Activated CD4-positive, alpha-beta memory T cell treated with anti-CD3 and anti-CD28 coated beads, Interleukin-2, amount 10 ng/mL, durations not matched to agents 7 days and 5 days (primary cell): ENCODE measurements at regions not wholly inside any gene's neighbourhood (a gene's known extent, or its start where the extent isn't known, plus 50 kb on each side); places are given as distances from the start of the nearest gene placed in this dataset.
"Not testable (repeated sequence)": the region's sequence is repeated elsewhere in the genome, so short reads cannot be mapped to it uniquely, and the experiment has no call there.

Source experiments
- CTCF ChIA-PET: fragments of 350-600 bp; sonication (Branson Sonifier 250); formaldehyde crosslinking; loops from one replicate; lab custom pipeline; 2021; ENCODE audit warnings: antibody characterized with exemption, inconsistent platforms; lab: Charles Lee
- POLR2A ChIA-PET: fragments of 350-600 bp; sonication (Branson Sonifier 250); formaldehyde crosslinking; loops from one replicate; lab custom pipeline; 2021; ENCODE audit warnings: antibody characterized with exemption; lab: Charles Lee
- DNase-seq: peaks from one replicate; pipeline ENCODE4 v3.0.0-alpha.2; 2020
- H3K27ac Mint-ChIP-seq: one replicate; pipeline ENCODE4 v1.8.0; 2021; ENCODE audit warnings: mild to moderate bottlenecking, mixed read lengths
- H3K27me3 Mint-ChIP-seq: one replicate; pipeline ENCODE4 v1.8.0; 2021; ENCODE audit warnings: mixed read lengths
- H3K36me3 Mint-ChIP-seq: one replicate; pipeline ENCODE4 v1.8.0; 2021; ENCODE audit warnings: low read depth, mixed read lengths
- H3K4me1 Mint-ChIP-seq: one replicate; pipeline ENCODE4 v1.8.0; 2021; ENCODE audit warnings: mixed read lengths
- H3K4me3 Mint-ChIP-seq: one replicate; pipeline ENCODE4 v1.8.0; 2021; ENCODE audit warnings: mild to moderate bottlenecking, mixed read lengths
- H3K9me3 Mint-ChIP-seq: one replicate; pipeline ENCODE4 v1.8.0; 2021; ENCODE audit warnings: mixed read lengths

- peaks cover 8% of the 10 kb centered on the region for H3K4me1 Mint-ChIP-seq
- H3K27ac Mint-ChIP-seq = no peak overlapping the region
- H3K4me3 Mint-ChIP-seq = no peak overlapping the region
- ChIA-PET POLR2A (no interaction called here), CTCF (no interaction called here)
- no peak for DNase-seq
- H3K27me3 Mint-ChIP-seq = peaks cover 5% of the 10 kb centered on the region
- no peaks in the 10 kb centered on the region for H3K9me3 Mint-ChIP-seq
- H3K36me3 Mint-ChIP-seq = no peaks in the 10 kb centered on the region
These were observed 156.6 kb downstream of the UNC5CL start for GRCh38 chr6:40882323-40882997.

DNA sequence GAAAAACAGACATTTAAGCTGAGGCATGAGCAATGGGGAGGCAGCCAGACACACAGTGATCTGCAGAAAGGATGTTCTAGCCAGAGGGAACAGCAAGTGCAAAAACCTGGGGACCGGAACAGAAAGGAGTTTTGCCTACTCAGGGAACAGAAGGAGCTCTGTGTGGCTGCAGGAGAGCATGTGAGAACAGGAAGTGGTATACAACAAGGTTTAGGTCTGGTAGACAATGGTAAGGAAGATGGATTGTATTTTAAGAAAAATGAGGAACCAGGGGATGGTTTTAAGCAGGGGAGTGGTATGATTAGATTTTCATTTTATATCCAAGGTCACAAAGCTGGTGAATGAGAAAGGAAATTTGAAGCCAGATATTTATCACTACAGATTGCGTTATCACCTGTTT, 157.5 kb downstream of the UNC5CL start:
- Mint-ChIP-seq H3K9me3 (no peaks in the 10 kb centered on the region), H3K27me3 (peaks cover 8% of the 10 kb centered on the region), H3K4me1 (peaks cover 9% of the 10 kb centered on the region), H3K36me3 (no peaks in the 10 kb centered on the region), H3K4me3 (no peak overlapping the region), H3K27ac (no peak overlapping the region)
- no peak for DNase-seq
- POLR2A ChIA-PET = no interaction called here
- CTCF ChIA-PET = interaction anchor here (0.8 kb wide), 1 partner anchor 156 kb away, joined by 3 read pairs; no protein-coding TSS in a partner anchor

DNA sequence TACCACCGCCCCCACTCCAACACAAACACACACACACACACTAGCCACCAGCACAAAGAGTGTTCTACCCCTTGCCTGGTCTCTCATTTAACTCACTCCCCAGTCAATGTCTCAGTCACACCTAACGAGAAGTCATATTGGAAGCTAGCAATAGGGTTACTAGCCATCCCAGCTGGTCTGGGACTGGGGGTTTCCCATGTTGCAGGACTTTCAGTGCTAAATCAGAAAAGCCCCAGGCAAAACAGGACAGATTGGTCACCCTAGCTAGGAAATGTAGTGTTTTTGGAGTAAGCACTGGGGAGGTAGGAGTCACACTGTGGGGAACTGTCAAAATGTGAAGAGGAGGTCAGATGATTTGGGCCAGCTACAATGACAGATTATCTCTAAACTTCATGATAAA, 158.1 kb downstream of the UNC5CL start:
- ChIA-PET CTCF (interaction anchor here (0.8 kb wide), 1 partner anchor 156 kb away, joined by 3 read pairs; no protein-coding TSS in a partner anchor), POLR2A (no interaction called here)
- Mint-ChIP-seq H3K27me3 (peaks cover 10% of the 10 kb centered on the region), H3K27ac (no peak overlapping the region), H3K9me3 (no peaks in the 10 kb centered on the region), H3K36me3 (no peaks in the 10 kb centered on the region), H3K4me3 (no peak overlapping the region), H3K4me1 (peaks cover 9% of the 10 kb centered on the region)
- no peak for DNase-seq

- H3K27ac Mint-ChIP-seq = no peak overlapping the region
- peaks cover 9% of the 10 kb centered on the region for H3K4me1 Mint-ChIP-seq
- peaks cover 13% of the 10 kb centered on the region for H3K27me3 Mint-ChIP-seq
- POLR2A ChIA-PET = no interaction called here
- H3K9me3 Mint-ChIP-seq = no peaks in the 10 kb centered on the region
- H3K4me3 Mint-ChIP-seq = no peak overlapping the region
- no peaks in the 10 kb centered on the region for H3K36me3 Mint-ChIP-seq
- no peak for DNase-seq
- CTCF ChIA-PET = no interaction called here
These were observed 159.9 kb downstream of the UNC5CL start for GRCh38 chr6:40879169-40879568.

DNA sequence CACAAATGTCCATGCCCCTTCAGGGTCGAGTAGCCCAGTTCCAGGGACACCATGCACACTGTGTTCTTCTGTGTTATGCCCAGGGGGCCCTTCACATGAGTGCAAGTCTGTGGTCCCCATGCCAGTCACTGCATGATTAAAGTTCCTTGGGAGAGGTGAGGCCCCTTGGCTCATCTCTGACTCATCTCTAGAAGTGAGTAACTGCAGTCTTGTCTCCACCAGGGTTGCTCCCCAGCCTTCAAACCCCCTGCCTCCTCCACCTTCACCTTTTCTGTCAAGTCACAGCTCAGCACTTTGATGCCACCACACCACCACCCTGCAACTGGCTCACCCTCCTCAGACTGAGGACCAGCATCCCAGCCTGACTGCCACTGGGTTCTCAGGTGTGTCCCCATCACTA, 161.7 kb downstream of the UNC5CL start:
- Mint-ChIP-seq H3K4me1 (peaks cover 9% of the 10 kb centered on the region), H3K27me3 (peaks cover 20% of the 10 kb centered on the region), H3K27ac (no peak overlapping the region), H3K9me3 (no peaks in the 10 kb centered on the region), H3K4me3 (no peak overlapping the region), H3K36me3 (no peaks in the 10 kb centered on the region)
- peak; percentile 16 for DNase-seq
- POLR2A ChIA-PET = no interaction called here
- CTCF ChIA-PET = no interaction called here

- H3K27me3 Mint-ChIP-seq = peaks cover 19% of the 10 kb centered on the region
- H3K4me3 Mint-ChIP-seq = no peak overlapping the region
- CTCF ChIA-PET = no interaction called here
- no peak for DNase-seq
- no peaks in the 10 kb centered on the region for H3K9me3 Mint-ChIP-seq
- H3K4me1 Mint-ChIP-seq = peaks cover 6% of the 10 kb centered on the region
- no peaks in the 10 kb centered on the region for H3K36me3 Mint-ChIP-seq
- POLR2A ChIA-PET = no interaction called here
- H3K27ac Mint-ChIP-seq = no peak overlapping the region
These were observed 162.7 kb downstream of the UNC5CL start for GRCh38 chr6:40876336-40876735.

GRCh38 chr6:40874495-40874894, 164.5 kb downstream of the UNC5CL start:
- Mint-ChIP-seq H3K27me3 (peaks cover 18% of the 10 kb centered on the region), H3K4me1 (peaks cover 5% of the 10 kb centered on the region), H3K27ac (no peak overlapping the region), H3K9me3 (no peaks in the 10 kb centered on the region), H3K36me3 (no peaks in the 10 kb centered on the region), H3K4me3 (no peak overlapping the region)
- CTCF ChIA-PET = no interaction called here
- POLR2A ChIA-PET = no interaction called here
- DNase-seq = no peak

DNA sequence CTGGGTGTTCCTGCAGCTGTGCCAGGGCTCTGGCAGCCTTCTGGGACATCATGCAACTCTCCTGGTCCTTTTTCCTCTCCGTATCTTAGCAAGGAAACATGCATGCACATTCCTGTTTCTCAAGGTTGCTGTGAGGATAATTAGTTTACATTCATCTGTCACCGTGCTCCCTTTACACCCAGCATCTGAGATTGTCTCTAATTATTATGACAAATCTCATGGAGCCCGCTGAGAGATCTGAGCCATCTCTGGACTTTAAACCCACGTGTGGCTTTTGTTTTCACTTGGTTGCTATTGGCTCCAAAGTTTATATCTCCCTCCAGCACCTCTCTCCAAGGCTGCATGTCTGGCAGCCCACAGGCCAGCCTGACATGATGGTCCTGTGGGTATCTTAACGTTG, 167.6 kb downstream of the UNC5CL start:
- ChIA-PET CTCF (no interaction called here), POLR2A (no interaction called here)
- Mint-ChIP-seq H3K9me3 (no peaks in the 10 kb centered on the region), H3K27me3 (peaks cover 12% of the 10 kb centered on the region), H3K36me3 (no peaks in the 10 kb centered on the region), H3K4me3 (no peak overlapping the region), H3K27ac (no peak overlapping the region), H3K4me1 (no peaks in the 10 kb centered on the region)
- DNase-seq = no peak

DNA sequence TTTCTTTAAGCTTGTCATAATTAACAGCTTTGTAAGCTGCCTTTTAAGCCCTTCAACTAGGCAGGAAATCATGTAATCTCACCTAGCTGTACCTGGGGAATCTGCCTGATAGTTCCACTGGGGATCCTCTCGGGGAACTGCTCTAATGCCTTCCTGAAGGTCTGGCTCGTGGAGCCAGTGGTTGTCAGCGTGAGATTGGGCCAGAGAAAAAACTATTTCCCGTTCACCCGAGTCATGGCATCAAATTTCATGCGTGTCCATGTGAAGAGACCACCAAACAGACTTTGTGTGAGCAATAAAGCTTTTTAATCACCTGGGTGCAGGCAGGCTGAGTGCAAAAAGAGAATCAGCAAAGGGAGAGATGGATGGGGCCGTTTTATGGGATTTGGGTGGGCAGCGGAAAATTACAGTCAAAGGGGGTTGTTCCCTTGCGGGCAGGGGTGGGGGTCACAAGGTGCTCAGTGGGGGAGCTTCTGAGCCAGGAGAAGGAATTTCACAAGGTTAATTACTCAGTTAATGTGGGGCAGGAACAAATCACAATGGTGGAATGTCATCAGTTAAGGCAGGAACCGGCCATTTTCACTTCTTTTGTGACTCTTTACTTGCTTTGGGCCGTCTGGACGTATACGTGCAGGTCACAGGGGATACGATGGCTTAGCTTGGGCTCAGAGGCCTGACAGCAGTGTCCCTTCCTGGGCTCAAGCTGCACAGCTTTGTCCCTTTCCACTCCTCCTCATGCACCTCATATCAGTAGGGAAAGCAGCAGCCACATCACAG, 170.7 kb downstream of the UNC5CL start:
- H3K27ac Mint-ChIP-seq, H3K27me3 Mint-ChIP-seq, H3K4me3 Mint-ChIP-seq, DNase-seq, H3K4me1 Mint-ChIP-seq, POLR2A ChIA-PET, H3K36me3 Mint-ChIP-seq, H3K9me3 Mint-ChIP-seq, CTCF ChIA-PET: not testable (repeated sequence)

GRCh38 chr6:40867527-40867926, 171.5 kb downstream of the UNC5CL start:
- CTCF ChIA-PET, H3K4me1 Mint-ChIP-seq, DNase-seq, H3K4me3 Mint-ChIP-seq, H3K36me3 Mint-ChIP-seq, H3K9me3 Mint-ChIP-seq, H3K27ac Mint-ChIP-seq, POLR2A ChIA-PET, H3K27me3 Mint-ChIP-seq: not testable (repeated sequence)

GRCh38 chr6:40865259-40865658, 173.8 kb downstream of the UNC5CL start:
- DNase-seq, H3K27ac Mint-ChIP-seq, H3K27me3 Mint-ChIP-seq, H3K9me3 Mint-ChIP-seq, H3K4me1 Mint-ChIP-seq, H3K36me3 Mint-ChIP-seq, CTCF ChIA-PET, H3K4me3 Mint-ChIP-seq: not testable (repeated sequence)
- POLR2A ChIA-PET = interaction anchor here (1.2 kb wide), 1 partner anchor 46 kb away, joined by 3 read pairs; no protein-coding TSS in a partner anchor

- Mint-ChIP-seq H3K9me3 (no peaks in the 10 kb centered on the region), H3K36me3 (no peaks in the 10 kb centered on the region), H3K27ac (no peak overlapping the region), H3K4me1 (no peaks in the 10 kb centered on the region), H3K27me3 (peaks cover 7% of the 10 kb centered on the region), H3K4me3 (no peak overlapping the region)
- POLR2A ChIA-PET = no interaction called here
- no peak for DNase-seq
- CTCF ChIA-PET = no interaction called here
These were observed 178.6 kb downstream of the UNC5CL start for GRCh38 chr6:40860443-40860842.

DNA sequence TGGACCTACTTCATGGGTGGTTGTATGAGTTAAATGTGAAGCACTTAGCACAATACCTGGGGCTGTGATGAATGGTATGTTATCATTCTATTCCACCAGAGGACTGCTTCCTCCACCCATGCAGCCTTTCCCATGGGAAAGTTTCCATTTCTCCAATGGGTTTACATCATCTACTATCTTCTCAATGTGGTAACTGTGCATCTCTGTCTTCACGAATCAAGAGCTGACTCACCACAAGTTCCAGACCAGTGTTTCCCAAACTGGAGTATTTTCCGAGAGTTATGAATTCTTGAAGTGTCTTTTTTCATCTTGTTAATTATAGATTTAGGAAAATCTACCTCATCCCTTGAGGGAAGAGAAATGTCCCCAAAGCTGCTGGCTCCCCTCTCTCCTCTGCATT, 182.8 kb downstream of the UNC5CL start:
- H3K36me3 Mint-ChIP-seq = no peaks in the 10 kb centered on the region
- DNase-seq = no peak
- H3K27me3 Mint-ChIP-seq = peaks cover 7% of the 10 kb centered on the region
- H3K4me1 Mint-ChIP-seq = peaks cover 4% of the 10 kb centered on the region
- no peaks in the 10 kb centered on the region for H3K9me3 Mint-ChIP-seq
- ChIA-PET CTCF (interaction anchor here (0.6 to 1.1 kb wide), 2 partner anchors 10 to 17 kb away, joined by 3 read pairs; no protein-coding TSS in a partner anchor), POLR2A (no interaction called here)
- H3K27ac Mint-ChIP-seq = no peak overlapping the region
- no peak overlapping the region for H3K4me3 Mint-ChIP-seq
